Superior temporal gyrus (tissue), 1 donor: ENCODE measurements at regions not wholly inside any gene's neighbourhood (a gene's known extent, or its start where the extent isn't known, plus 50 kb on each side); places are given as distances from the start of the nearest gene placed in this dataset.
"Not testable (repeated sequence)": the region's sequence is repeated elsewhere in the genome, so short reads cannot be mapped to it uniquely, and the experiment has no call there.

ENCODE experiments used
- DNase-seq: peaks from one replicate; pipeline ENCODE4 v3.0.0-alpha.2; 2016; ENCODE audit errors: extremely low spot score

DNA sequence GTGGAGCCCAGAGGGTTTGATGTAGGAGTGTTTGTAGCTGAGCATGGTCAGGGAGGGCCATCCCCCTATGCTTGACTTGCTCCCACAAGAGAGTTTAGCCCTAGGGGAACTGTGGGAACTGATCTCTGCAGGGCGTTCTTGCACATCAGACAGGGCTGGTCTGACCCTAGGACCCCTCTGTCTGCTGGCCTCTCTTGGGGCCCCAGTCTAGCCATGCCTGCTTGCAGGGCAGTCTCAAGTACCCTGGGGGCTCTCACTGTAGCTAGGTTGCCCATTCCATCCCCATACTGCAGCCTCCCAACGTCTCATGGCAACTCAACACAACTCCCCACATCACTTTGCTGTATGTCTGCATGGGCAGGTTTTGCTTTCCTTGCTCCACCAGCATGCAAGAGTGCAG, 1250.7 kb upstream of the B3GALT2 start:
- no peak for DNase-seq

DNA sequence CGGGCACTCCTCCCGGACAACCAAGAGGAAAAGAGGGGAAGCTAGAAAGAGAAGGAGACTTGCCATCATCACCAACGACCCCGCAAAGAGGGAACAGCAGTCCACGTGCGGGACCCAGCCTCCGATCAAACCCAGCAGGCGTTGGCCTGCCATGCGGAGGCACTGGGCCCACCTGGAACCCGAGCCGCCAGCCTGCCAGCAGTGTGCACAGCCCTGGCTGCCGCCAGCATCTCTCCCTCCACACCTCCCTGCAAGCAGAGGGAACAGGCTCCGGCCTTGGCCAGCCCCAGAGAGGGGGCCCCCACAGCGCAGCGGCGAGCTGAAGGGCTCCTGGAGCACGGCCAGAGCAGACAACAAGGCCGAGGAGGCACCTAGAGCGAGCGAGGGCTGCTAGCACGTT, 1244.7 kb upstream of the B3GALT2 start:
- DNase-seq: no peak

DNA sequence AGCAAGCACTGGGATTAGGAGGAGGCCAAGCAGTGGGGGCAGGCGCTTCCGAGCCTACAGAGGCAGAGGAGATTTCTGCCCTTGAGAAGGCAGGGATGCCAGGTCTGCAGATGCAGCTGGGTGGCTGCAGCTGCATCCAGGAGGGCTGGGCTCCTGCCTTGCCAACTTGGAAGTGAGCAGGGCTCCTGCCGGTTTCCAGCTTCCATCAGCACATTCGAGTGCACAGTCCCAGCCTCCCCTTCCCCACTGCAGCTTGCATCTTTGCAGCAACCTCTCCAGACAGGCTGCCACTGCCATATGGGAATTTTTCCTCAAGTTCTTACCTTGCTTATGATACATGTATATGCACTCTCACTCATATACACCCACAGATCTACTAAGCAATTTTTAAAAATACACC, 1234.3 kb upstream of the B3GALT2 start:
- no peak for DNase-seq

DNA sequence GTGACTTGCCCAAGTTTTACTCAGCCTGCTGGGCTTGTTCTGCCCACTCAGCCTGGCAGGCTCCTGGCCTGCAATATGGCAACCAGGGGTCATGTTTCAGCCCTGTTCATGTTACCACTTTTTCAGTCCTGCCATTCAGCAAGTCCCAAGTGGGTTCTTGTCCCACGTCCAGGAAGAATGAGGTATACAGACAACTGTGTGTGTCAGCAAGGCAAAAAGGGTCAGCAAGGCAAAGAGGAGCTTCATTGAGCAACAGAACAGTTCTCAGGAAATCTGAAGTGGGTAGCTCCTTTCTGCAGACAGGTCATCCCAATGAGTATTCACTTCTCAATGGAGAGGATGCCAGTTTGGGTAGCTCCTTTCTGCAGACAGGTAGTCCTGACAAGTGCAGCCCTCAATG, 1233.3 kb upstream of the B3GALT2 start:
- no peak for DNase-seq

DNA sequence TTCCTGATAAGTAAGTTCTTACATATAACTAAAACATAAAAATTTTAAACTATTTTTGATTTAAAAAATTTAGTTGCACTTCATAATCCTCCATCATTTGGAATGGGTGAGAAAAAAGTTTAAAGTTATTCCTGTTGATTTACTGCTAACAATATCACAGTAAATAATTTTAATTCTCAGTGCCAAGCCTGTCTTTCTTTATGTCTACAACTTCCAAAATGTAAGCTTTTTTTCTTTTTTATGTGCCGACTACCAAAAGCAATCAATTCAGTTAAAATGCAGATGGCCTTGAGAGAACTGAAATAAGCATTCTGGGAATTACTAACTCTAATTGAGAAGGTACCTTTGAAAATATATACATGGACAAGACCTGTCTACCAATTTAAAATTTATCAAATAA, 1224.3 kb upstream of the B3GALT2 start:
- DNase-seq: no peak

DNA sequence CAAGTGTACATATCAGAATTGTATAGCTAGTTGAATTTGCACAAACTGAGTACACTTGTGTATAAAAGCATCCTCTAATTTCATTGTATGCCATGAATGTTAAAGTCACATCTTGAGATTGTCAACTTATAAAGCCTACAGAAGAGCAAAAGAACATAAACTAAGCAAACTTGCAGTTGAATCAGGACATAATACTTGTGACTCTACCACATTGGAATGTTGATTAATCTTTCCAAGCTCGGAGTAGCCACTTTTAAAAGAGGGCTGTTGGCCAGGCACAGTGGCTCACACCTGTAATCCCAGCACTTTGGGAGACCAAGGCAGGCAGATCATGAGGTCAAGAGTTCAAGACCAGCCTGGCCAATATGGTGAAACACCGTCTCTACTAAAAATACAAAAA, 1220.8 kb upstream of the B3GALT2 start:
- DNase-seq: not testable (repeated sequence)

DNA sequence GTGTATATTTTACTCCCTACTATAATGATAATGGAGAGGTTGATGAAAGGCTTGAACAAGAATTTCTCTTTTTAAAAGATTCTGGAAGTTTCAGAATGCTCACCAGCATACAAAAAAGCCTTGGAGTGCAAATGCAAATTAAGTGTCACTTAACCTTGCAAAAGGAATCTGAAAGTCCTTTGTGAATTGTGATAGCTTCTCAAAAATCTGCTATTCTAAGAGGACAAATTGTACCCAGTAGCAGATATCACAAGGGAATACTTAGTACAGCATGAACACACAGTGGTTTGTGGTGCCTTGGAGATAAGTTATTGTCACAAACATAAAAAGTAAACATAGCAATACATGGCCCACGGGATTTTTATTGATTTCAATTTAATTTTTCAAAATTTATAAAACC, 1208.3 kb upstream of the B3GALT2 start:
- DNase-seq: peak; percentile 70

DNA sequence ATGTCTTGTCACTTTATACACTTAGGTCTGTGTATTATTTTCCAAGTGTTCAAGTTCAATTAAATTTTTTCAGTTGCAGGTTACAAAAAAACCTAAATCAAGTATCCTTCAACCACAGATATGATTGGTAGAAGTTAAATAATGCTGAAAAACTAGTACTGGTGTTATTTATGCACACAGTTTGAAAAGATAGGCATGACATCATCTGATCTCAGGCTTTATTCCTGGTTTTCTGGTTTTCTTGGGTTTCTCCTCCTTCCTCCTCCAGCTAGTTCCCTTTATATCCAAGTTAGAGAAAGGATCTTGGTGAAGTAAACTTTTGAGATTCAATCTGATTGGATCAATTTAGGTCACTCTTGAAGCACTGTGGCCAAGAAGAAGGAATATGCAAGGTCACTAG, 1201.1 kb upstream of the B3GALT2 start:
- DNase-seq: no peak

DNA sequence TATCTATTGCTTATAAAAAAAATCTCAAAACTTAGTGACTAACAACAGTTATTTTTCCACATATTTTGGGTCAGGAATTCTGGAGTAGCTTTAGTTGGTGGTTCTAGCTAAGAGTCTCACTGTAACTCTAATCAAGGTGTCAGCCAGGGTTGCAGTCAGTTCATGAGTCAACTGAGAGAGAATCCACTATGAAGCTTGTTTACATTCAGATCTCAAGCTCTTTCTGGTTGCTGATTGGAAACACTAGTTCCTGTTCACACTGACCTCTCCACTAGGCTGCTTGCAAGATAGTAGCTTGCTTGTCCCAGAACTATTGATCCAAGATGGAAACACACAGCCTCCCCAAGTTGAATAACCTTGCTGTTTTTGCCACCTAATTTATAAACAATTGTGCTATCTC, 1192.1 kb upstream of the B3GALT2 start:
- DNase-seq: no peak

DNA sequence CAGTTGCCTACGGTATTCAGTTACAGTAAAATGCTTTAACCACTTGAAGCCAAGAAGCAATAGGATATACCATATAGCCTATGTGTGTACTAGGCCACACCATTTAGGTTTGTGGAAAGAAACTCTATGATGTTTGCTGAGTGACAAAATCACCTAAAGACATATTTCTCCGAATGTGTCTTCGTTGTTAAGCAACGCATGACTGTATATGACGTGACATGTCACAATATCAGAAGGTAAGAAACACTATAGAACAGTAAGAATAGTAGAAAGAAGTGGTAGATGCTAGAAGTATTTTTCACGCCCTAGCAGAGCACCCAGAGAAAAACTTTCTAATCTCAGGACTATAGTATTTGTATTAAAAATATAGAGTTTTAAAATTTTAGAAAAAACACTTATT, 1188.2 kb upstream of the B3GALT2 start:
- no peak for DNase-seq

DNA sequence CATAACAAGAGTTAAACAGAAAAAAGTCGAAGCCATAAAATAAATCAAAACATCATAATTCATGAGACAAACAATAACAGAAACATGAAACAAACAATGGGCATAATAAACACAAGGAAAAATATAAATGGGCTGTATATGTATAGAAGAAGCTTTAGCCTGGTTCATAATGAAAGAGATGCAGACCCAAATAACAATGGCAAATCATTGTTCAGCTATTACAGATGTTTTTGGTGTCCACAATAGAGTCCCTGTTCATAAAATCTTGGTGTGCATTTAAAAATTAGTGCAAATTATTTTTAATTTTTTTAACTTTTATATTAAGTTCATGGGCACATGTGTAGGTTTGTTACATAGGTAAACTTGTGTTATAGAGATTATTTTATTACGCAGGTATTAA, 1185.9 kb upstream of the B3GALT2 start:
- peak; percentile 74 for DNase-seq

DNA sequence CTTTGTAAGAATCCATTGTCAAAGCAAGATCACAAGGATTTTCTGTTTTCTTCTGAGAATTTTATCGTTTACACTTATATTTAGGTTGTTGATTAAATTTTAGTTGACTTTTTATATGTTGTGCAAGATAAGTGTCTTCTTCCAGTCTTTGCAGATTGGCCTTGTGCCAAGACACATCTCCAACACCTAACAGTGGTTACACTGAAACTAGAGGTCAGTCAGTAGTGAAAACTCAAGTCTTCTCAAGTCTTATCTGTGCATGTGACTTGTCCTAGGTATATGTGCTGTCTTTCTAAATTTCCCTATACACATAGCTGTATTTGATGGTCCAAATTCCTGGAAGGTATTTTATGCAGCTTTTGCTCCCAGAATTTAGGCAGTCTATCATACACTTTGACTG, 1183.2 kb upstream of the B3GALT2 start:
- DNase-seq: no peak

DNA sequence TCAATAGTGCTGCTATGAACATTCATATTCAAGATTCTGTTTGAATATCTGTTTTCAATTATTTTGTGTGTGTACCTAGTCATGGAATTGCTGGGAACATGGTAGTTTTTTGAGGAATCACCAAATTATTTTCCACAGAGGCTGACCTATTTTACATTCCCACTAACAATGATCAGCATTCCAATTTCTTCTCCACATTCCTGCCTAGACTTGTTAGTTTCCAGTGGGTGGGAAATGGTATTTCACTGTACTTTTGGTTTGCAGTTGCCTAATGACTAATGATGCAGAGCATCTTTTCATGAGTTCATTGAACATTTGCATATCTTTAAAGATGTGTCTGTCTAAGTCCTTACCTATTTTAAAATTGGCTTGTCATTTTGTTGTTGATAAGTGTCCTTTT, 1182.6 kb upstream of the B3GALT2 start:
- DNase-seq: no peak

DNA sequence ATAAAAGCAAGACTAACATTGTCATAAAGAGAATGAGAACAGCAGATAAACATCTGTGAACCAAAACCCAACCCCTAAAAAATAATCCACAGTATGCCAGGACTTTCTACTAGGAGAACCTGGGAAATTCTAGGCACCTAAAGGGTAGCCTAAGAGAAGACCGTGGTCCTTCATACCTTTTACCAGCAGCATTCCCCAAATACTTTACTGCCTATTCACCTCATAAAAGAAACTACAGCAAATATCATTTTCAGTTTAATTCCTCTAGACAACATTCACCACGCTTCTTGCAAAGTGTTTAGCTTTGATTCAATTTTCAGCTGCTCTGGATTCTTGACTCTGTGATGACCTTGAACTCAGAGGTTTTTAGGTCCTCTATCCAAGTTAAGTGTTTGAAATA, 1180.7 kb upstream of the B3GALT2 start:
- no peak for DNase-seq

DNA sequence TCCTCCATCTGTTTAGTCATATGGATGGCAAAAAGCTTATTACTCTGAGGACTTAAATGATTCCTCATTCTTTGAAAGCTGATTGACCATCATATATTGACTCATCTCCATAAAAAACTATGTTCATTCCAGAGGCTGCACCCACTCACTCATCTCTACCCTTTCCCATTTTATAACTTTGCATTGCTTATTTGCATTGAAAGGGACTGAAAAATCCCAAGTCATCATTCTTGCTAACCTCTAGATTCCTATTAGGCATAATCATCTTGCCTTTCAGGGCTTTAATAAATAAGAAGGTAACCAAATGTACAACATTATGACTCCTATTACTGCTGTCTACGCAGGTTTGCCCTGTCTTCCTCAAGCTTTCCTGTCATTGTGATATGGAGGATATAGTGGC, 1180.3 kb upstream of the B3GALT2 start:
- no peak for DNase-seq

DNA sequence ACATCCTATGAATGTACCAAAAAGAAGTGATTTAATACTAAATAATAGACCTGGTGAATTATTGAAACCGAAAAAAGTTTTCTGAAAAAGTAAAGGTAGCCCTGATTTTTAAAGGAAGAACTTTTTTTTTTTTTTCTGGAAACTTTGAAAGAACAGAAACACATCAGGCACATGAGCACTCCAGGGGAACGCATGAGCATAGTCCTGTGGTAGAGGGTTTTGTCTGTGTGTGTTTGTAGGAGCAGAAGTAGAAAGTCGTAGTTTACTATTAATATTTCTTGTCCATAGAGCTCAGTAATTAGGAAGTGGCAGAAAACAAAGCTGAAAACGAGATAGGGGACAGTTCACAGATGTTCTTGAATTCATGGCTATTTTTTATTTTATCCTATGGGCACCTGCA, 1175.9 kb upstream of the B3GALT2 start:
- DNase-seq: no peak

DNA sequence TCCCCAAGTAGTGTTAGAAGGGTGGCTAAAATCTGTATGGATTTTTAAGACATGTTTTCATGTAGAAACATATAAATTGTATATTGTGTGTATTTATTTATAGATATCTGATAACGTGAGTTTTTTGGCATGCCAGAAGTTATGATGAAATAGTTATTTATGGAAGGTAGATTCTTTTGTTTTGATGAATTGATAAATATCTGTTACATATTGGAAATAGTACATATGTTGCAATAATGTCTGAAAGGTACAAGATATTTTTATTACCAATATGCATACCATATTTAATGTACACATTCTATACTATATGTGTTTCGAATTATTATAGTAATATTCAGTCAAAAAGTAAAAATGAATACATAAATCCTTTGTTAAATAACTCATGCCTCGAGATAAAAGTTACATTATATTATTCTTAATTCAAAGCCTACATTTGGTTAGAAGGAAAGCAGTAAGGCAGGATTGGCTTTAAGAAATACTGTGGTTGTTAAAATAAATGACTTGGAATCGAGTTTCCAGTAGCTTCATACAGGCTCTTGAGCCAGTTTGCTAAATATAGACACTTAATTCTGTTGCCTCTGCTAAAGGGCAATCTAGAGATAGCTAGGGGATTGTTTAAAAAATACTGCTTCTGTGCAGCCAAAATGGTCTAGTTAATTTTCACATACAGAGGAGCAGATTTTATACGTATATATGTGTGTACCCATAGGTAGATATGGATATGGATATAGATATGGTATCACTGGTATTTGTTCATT, 1175.1 kb upstream of the B3GALT2 start:
- DNase-seq: no peak

DNA sequence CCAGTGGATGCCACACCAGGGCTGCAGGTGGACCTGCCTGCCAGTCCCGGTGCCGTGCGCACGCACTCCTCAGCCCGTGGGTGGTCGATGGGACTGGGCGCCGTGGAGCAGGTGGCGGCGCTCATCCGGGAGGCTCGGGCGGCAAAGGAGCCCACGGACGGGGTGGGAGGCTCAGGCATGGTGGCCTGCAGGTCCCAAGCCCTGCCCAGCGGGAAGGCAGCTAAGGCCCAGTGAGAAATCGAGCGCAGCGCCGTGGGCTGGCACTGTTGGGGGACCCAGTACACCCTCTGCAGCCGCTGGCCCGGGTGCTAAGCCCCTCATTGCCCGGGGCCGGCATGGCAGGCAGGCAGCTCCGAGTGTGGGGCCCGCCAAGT, 1171.8 kb upstream of the B3GALT2 start:
- no peak for DNase-seq

DNA sequence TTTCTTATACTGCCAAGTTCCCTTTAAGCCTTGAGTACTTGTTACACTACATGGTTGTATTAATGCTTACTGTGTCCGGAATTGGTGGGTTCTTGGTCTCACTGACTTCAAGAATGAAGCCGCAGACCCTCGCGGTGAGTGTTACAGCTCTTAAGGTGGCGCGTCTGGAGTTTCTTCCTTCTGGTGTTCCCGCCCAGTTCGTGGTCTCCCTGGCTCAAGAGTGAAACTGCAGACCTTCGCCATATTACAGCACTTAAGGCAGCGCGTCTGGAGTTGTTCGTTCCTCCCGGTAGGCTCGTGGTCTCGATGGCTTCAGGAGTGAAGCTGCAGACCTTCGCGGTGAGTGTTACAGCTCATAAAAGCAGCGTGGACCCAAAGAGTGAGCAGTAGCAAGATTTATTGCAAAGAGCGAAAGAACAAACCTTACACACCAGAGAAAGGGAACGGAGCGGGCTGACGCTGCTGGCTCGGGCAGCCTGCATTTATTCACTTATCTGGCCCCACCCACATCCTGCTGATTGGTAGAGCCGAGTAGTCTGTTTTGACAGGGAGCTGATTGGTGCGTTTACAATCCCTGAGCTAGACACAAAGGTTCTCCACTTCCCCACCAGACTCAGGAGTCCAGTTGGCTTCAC, 1171.3 kb upstream of the B3GALT2 start:
- DNase-seq: not testable (repeated sequence)

DNA sequence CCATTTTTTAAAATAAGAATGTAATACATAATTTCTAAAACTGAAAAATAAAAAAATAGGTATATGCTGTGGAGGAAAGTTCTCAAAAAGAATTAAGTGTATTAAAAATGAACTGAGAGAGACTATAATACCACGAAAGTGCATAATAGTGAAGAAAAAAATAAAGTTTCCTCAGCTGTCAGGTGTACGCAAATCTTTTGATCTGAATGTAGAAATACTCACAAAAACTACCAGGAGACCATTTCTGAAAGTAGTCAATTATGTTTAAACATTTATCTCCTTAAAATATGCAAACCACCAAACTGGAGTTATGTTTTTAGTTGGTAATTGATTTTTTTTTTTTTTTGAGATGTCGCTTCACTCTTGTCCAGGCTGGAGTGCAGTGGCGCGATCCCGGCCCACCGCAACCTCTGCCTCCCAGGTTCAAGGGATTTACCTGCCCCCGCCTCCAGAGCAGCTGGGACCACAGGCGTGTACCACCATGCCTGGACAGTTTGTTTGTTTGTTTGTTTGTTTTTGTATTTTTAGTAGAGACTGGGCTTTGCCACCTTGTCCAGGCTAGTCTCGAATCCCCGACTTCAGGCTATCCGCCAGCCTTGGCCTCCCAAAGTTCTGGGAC, 1169.2 kb upstream of the B3GALT2 start:
- DNase-seq: no peak

DNA sequence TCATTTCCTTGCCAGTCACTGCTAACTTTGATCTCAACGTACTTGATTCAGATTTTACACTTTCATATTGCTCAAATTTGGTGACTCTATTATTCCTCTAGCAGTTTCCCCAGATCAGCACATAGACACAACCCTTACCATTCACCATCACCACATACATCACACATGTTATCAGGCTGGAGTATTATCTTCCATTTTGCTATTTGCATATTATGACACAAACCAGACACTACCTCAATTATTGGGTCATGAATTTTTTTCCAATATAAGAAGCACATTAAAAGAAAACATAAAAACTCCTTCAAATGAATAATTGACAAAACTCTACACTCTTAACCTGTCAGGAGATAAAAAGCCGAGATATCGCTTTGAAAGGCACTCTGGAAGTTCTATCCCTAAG, 1166.7 kb upstream of the B3GALT2 start:
- DNase-seq: no peak

DNA sequence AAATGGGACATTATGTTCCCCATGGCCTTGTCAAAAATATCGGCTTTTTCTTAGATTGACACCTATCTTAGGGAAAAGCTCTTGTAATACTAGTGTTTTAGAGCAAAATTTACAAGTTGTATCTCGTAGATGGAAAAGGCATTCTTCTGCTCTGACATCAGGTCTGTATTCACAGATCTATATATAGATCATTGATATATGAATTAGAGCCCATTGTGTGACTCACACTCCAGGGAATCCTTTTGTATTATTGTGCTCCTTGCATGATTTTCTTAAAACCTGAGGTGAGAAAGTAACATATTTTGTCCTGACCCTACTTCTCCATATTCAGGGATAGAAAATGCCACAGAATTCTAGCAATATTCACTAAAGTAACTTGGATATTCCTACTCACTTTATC, 1160.8 kb upstream of the B3GALT2 start:
- no peak for DNase-seq

DNA sequence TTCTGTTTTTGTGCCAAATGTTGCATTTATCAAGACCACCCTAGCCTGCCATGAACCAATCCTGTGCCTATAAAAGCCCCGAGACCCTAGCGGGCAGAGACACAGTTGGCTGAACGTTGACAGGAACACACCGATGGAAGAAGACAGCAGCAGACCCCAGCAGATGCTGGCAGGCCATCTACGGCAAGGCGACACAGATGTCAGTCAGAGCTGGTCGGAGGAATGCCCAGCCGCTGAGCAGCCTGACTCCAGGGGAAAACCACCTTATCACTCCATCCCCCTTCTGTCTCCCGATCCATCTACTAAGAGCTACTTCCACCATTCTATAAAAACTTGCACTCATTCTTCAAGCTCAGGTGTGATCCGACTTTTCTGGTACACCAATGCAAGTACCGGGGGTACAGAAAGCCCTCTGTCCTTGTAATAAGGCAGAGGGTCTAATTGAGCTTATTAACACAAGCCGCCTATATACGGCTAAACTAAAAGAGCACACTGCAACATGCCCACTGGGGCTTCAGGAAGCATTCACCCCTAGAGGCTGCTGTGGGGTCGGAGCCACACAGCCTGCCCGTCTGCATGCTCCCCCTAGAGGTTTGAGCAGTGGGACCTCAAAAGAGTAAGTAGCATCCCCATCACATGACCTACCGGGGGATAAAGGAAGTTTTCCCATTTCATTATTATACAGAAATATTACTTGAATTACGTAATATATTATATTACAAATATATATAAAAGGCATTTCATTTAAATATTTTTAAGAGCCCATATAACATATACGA, 1156.3 kb upstream of the B3GALT2 start:
- no peak for DNase-seq
